ENCODE measurements at regions not wholly inside any gene's neighbourhood (a gene's known extent, or its start where the extent isn't known, plus 50 kb on each side); places are given as distances from the start of the nearest gene placed in this dataset.
A peak's percentile ranks its signal among the peaks of the same experiment; 100 is the strongest.

- no peak for DNase-seq (ENCODE audit: low read depth)
- no peak overlapping the region for H3K4me3 ChIP-seq (replicated peaks; ENCODE audit: low read depth, low read length)
- TF ChIP-seq, protein P1, sequence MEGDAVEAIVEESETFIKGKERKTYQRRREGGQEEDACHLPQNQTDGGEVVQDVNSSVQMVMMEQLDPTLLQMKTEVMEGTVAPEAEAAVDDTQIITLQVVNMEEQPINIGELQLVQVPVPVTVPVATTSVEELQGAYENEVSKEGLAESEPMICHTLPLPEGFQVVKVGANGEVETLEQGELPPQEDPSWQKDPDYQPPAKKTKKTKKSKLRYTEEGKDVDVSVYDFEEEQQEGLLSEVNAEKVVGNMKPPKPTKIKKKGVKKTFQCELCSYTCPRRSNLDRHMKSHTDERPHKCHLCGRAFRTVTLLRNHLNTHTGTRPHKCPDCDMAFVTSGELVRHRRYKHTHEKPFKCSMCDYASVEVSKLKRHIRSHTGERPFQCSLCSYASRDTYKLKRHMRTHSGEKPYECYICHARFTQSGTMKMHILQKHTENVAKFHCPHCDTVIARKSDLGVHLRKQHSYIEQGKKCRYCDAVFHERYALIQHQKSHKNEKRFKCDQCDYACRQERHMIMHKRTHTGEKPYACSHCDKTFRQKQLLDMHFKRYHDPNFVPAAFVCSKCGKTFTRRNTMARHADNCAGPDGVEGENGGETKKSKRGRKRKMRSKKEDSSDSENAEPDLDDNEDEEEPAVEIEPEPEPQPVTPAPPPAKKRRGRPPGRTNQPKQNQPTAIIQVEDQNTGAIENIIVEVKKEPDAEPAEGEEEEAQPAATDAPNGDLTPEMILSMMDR (IDR thresholded peaks at IDR 0.05; ENCODE audit: low read length, missing control alignments), result no peak
These were observed 53.8 kb upstream of the RANBP3L start for GRCh38 chr5:36355516-36355915.

DNA sequence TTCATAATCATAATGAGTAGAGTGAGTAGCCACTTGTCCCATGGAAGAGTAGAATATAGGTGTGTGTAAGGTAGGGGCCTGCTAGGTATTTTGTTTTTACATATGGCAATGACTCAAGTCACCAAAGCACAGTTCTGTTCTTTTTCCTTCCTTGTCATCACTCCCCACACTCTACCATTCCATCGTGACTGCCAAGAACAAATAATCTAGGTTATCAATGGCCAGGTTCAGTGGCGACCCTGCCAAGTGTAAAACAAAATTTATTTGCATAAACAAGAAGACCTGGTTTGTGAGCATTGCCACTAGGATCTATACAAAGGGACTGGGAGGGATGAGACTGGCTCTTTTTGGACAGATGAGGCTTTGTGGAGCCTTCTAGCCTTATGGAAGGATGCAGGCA is 55.2 kb upstream of the RANBP3L start:
- TF ChIP-seq, protein P1 (IDR thresholded peaks at IDR 0.05; ENCODE audit: low read length, missing control alignments), result no peak
- no peak overlapping the region for H3K4me3 ChIP-seq (replicated peaks; ENCODE audit: low read depth, low read length)
- DNase-seq (ENCODE audit: low read depth), result no peak

DNA sequence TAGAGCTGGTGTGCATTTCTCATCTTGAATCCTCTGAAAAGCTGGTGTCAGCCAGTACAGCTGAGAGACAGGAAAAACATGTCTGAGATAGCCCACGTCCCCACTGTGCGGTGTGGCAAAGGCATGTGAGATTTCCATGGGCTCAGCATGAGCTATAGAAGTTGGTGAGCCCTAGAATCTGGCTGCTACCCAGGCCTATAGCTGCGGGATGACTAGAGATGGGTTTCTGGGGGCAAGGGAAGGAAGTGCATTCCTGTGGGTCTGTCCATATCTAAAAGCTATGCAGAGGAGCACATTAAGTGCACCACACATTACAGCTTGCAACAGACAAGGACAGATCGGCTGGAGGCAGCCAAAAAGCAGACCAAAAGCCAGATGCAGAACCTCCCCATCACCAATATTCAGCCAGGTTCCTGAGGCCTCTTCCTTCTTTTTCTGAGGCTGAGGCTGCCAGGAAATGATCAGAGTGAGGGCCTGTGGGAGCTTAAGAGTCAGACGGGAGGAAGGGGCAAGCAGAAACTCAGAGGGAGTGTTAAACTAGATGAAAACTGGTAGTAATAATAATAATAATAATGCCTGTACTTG is 55.8 kb upstream of the RANBP3L start:
- DNase-seq (ENCODE audit: low read depth), result peak; percentile 73
- no peak overlapping the region for H3K4me3 ChIP-seq (replicated peaks; ENCODE audit: low read depth, low read length)
- TF ChIP-seq, protein P1 (IDR thresholded peaks at IDR 0.05; ENCODE audit: low read length, missing control alignments), result no peak

- DNase-seq (ENCODE audit: low read depth), result no peak
These were observed 57.6 kb upstream of the RANBP3L start for GRCh38 chr5:36359267-36359666.

GRCh38 chr5:36360307-36360706 is 58.6 kb upstream of the RANBP3L start:
- DNase-seq (ENCODE audit: low read depth), result no peak
- TF ChIP-seq, protein P1 (IDR thresholded peaks at IDR 0.05; ENCODE audit: low read length, missing control alignments), result no peak
- no peak overlapping the region for H3K4me3 ChIP-seq (replicated peaks; ENCODE audit: low read depth, low read length)

More at GRCh38 chr5:36359267-36359666, 57.6 kb upstream of the RANBP3L start:
- H3K4me3 ChIP-seq (replicated peaks; ENCODE audit: low read depth, low read length), result no peak overlapping the region
- TF ChIP-seq, protein P1 (IDR thresholded peaks at IDR 0.05; ENCODE audit: low read length, missing control alignments), result no peak

GRCh38 chr5:36363101-36363500 is 61.4 kb upstream of the RANBP3L start:
- DNase-seq (ENCODE audit: low read depth), result peak; percentile 81
- no peak overlapping the region for H3K4me3 ChIP-seq (replicated peaks; ENCODE audit: low read depth, low read length)
- TF ChIP-seq, protein P1 (IDR thresholded peaks at IDR 0.05; ENCODE audit: low read length, missing control alignments), result peak; percentile 33

GRCh38 chr5:36363744-36364143 is 62.0 kb upstream of the RANBP3L start:
- TF ChIP-seq, protein P1 (IDR thresholded peaks at IDR 0.05; ENCODE audit: low read length, missing control alignments), result no peak
- no peak overlapping the region for H3K4me3 ChIP-seq (replicated peaks; ENCODE audit: low read depth, low read length)
- peak; percentile 17 for DNase-seq (ENCODE audit: low read depth)
